DOHH2 (cell line): ENCODE measurements at regions not wholly inside any gene's neighbourhood (a gene's known extent, or its start where the extent isn't known, plus 50 kb on each side); places are given as distances from the start of the nearest gene placed in this dataset.
A peak's percentile ranks its signal among the peaks of the same experiment; 100 is the strongest.
"Not testable (repeated sequence)": the region's sequence is repeated elsewhere in the genome, so short reads cannot be mapped to it uniquely, and the experiment has no call there.

ENCODE experiments used
- H3F3A ChIP-seq: fragments of 200-600 bp; sonication (generic), shearing (Covaris generic); 2 replicates; pipeline ENCODE4 v1.6.0; 2016; ENCODE audit warnings: antibody characterized with exemption, mild to moderate bottlenecking; ENCODE audit not compliant: control insufficient read depth, insufficient read depth
- H3K27ac ChIP-seq: fragments of 200-600 bp; sonication (generic); 2 replicates; pipeline ENCODE4 v1.5.1; 2014; ENCODE audit warnings: low read depth, mild to moderate bottlenecking, low read length, moderate library complexity
- H3K27me3 ChIP-seq: fragments of 200-600 bp; sonication (generic); 2 replicates; pipeline ENCODE4 v1.6.1; 2014; ENCODE audit warnings: mild to moderate bottlenecking, low read length, mixed read lengths; ENCODE audit not compliant: control insufficient read depth
- H3K36me3 ChIP-seq: fragments of 200-600 bp; sonication (generic); 2 replicates; pipeline ENCODE4 v1.6.1; 2014; ENCODE audit warnings: mild to moderate bottlenecking, low read length, moderate library complexity, mixed read lengths; ENCODE audit not compliant: control insufficient read depth
- H3K4me1 ChIP-seq: fragments of 200-600 bp; sonication (generic); 2 replicates; pipeline ENCODE4 v1.6.1; 2014; ENCODE audit warnings: mild to moderate bottlenecking, low read length, mixed read lengths; ENCODE audit not compliant: control insufficient read depth
- H3K4me2 ChIP-seq: fragments of 200-600 bp; sonication (generic); 2 replicates; pipeline ENCODE4 v1.6.0; 2014; ENCODE audit warnings: mild to moderate bottlenecking, low read length, moderate library complexity
- H3K4me3 ChIP-seq: fragments of 200-600 bp; sonication (generic); 2 replicates; pipeline ENCODE4 v1.5.1; 2014; ENCODE audit warnings: mild to moderate bottlenecking, low read length, mixed read lengths
- H3K79me2 ChIP-seq: fragments of 200-600 bp; sonication (generic); 2 replicates; pipeline ENCODE4 v1.6.1; 2014; ENCODE audit warnings: mild to moderate bottlenecking, low read length, mixed read lengths; ENCODE audit not compliant: control insufficient read depth
- H3K9me2 ChIP-seq: fragments of 200-600 bp; sonication (generic); replicated peaks from 2 replicates; pipeline ENCODE4 v1.6.1; 2014; ENCODE audit warnings: mild to moderate bottlenecking, low read length, mixed read lengths; ENCODE audit not compliant: control insufficient read depth
- H3K9me3 ChIP-seq: fragments of 200-600 bp; sonication (generic); 2 replicates; pipeline ENCODE4 v1.6.1; 2014; ENCODE audit warnings: antibody characterized with exemption, low read length, mixed read lengths; ENCODE audit not compliant: control insufficient read depth, insufficient read depth
- H4K20me1 ChIP-seq: fragments of 200-600 bp; sonication (generic); 2 replicates; pipeline ENCODE4 v1.6.0; 2014; ENCODE audit warnings: low read depth, mild to moderate bottlenecking, antibody characterized with exemption, low read length, moderate library complexity; ENCODE audit not compliant: control insufficient read depth, insufficient read depth
- CTCF ChIP-seq: fragments of 200-600 bp; sonication (generic); IDR thresholded peaks from one replicate; pipeline ENCODE4 v1.5.1; 2014; ENCODE audit warnings: antibody characterized with exemption, mild to moderate bottlenecking, low read depth, low read length; ENCODE audit not compliant: poor library complexity, severe bottlenecking
- EZH2phosphoT487 ChIP-seq: fragments of 200-600 bp; sonication (generic); IDR thresholded peaks from 2 replicates; pipeline ENCODE4 v1.6.1; 2017; ENCODE audit warnings: borderline replicate concordance, mild to moderate bottlenecking, antibody characterized with exemption, low read length, moderate library complexity, mixed read lengths

DNA sequence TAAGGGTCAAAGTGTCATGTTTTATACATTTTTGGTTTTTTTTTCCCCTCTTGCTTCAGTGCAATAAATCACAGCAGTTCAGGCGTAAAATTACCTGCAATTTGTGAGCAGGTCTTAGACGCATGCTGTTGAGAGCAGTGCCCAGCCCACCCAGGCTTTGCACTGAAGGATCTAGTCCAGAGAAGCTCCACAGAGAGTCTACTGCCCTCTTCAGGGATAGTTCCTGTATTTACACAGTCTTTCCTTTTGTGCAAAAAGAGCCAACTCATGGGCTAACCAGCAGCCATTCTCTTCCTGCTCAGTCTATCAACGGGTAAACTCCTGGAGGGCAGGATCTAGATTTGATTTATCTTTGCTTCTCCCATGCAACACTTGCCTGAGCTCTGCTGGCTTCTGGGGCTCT is 82.2 kb upstream of the NAMPT start:
- TF ChIP-seq CTCF = peak; percentile 52
- no peak for TF ChIP-seq EZH2phosphoT487

GRCh38 chr7:106365252-106366005 is 80.6 kb upstream of the NAMPT start:
- Histone ChIP-seq H3K4me1 (no peaks in the 10 kb centered on the region), H3K9me2 (no peaks in the 10 kb centered on the region), H3F3A (no peaks in the 10 kb centered on the region), H3K9me3 (no peaks in the 10 kb centered on the region), H3K27ac (no peak overlapping the region), H4K20me1 (no peaks in the 10 kb centered on the region), H3K4me2 (no peak overlapping the region), H3K4me3 (no peak overlapping the region), H3K27me3 (no peaks in the 10 kb centered on the region; the same call in 1 of the 2 replicates), H3K79me2 (no peaks in the 10 kb centered on the region), H3K36me3 (no peaks in the 10 kb centered on the region)
- TF ChIP-seq CTCF = no peak
- TF ChIP-seq EZH2phosphoT487 = no peak

More for the DNA sequence above, 82.2 kb upstream of the NAMPT start:
- Histone ChIP-seq H3K36me3 (no peaks in the 10 kb centered on the region), H3K4me3 (no peak overlapping the region), H3K4me1 (no peaks in the 10 kb centered on the region), H4K20me1 (no peaks in the 10 kb centered on the region), H3F3A (no peaks in the 10 kb centered on the region), H3K79me2 (no peaks in the 10 kb centered on the region), H3K4me2 (no peak overlapping the region), H3K27ac (no peak overlapping the region), H3K27me3 (no peaks in the 10 kb centered on the region; the same call in 1 of the 2 replicates), H3K9me2 (no peaks in the 10 kb centered on the region), H3K9me3 (no peaks in the 10 kb centered on the region)

DNA sequence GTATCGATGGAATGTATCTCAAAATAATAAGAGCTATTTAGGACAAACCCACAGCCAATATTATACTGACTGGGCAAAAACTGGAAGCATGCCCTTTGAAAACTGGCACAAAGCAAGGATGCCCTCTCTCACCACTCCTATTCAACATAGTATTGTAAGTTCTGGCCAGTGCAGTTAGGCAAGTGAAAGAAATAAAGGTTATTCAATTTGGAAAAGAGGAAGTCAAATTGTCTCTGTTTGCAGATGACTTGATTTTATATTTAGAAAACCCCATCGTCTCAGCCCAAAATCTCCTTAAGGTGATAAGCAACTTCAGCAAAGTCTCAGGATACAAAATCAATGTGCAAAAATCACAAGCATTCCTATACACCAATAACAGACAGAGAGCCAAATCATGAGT is 77.7 kb upstream of the NAMPT start:
- not testable (repeated sequence) for H4K20me1 ChIP-seq, H3K27ac ChIP-seq, H3K79me2 ChIP-seq, H3K9me3 ChIP-seq, H3F3A ChIP-seq, H3K27me3 ChIP-seq, H3K4me3 ChIP-seq, H3K4me1 ChIP-seq, H3K9me2 ChIP-seq, H3K36me3 ChIP-seq, H3K4me2 ChIP-seq

DNA sequence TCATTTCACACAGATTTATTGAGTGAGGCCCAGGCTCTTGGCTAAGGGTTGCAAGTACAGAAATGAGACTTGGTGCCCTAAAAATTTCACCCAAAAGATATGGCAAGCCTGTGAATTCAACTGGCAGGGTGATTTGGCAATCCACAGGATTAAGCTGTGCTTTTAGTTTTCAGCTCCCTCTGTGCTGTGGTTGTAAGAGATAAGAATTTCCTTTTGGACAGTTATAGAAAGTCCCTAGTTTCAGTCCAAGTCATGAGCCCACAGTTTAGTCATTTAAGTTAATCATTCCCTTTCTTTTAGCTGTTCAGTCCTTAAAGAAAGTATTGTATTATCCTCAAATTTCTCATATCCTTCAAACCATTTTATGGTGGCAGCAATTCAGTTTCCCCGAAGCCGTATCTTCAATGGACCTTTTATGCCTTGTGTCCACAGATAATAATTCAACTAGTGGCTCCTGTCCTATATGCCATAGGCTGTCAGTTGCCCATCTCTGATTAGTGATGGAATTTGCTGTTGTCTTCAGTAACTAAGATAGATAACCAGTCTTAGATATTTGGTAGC is 73.4 kb upstream of the NAMPT start:
- no peaks in the 10 kb centered on the region for H3K9me3 ChIP-seq
- no peaks in the 10 kb centered on the region for H3F3A ChIP-seq
- no peaks in the 10 kb centered on the region for H3K9me2 ChIP-seq
- no peak overlapping the region for H3K4me2 ChIP-seq
- no peak overlapping the region for H3K4me3 ChIP-seq
- H3K36me3 ChIP-seq = no peaks in the 10 kb centered on the region
- no peaks in the 10 kb centered on the region for H4K20me1 ChIP-seq
- H3K4me1 ChIP-seq = no peaks in the 10 kb centered on the region
- H3K27ac ChIP-seq = no peak overlapping the region
- TF ChIP-seq CTCF = no peak
- no peak for TF ChIP-seq EZH2phosphoT487
- H3K27me3 ChIP-seq = peaks cover 10% of the 10 kb centered on the region
- H3K79me2 ChIP-seq = no peaks in the 10 kb centered on the region
